A673 (cell line): ENCODE measurements at regions not wholly inside any gene's neighbourhood (a gene's known extent, or its start where the extent isn't known, plus 50 kb on each side); places are given as distances from the start of the nearest gene placed in this dataset.

Source experiments
- BruUV-seq: library from RNA; stranded (reverse); fragments of 400-500 nt; replicated peaks from 2 replicates; lab custom pipeline; 2021; lab: Mats Ljungman, UMichigan
- CTCF ChIA-PET: fragments of 300-600 bp; sonication (Branson Sonifier 250); formaldehyde crosslinking; loops from one replicate; lab custom pipeline; 2022; ENCODE audit warnings: antibody characterized with exemption; lab: Charles Lee
- POLR2A ChIA-PET: fragments of 300-600 bp; sonication (Branson Sonifier 250); formaldehyde crosslinking; loops from one replicate; lab custom pipeline; 2022; ENCODE audit warnings: antibody characterized with exemption; ENCODE audit not compliant: low non-redundant PET; lab: Charles Lee
- DNase-seq: peaks from one replicate; pipeline ENCODE4 v3.0.0-alpha.2; 2015; ENCODE audit warnings: low spot score
- H3K27ac ChIP-seq: fragments of 200-600 bp; sonication (generic); 2 replicates; pipeline ENCODE4 v1.5.1; 2016; ENCODE audit warnings: mixed run types, low read depth, mild to moderate bottlenecking, mixed read lengths, antibody characterized with exemption, low read length; ENCODE audit not compliant: poor library complexity, severe bottlenecking
- H3K27me3 ChIP-seq: fragments of 200-600 bp; sonication (generic); replicated peaks from 2 replicates; pipeline ENCODE4 v1.6.1; 2017; ENCODE audit warnings: mixed run types, low read depth, mild to moderate bottlenecking, mixed read lengths, antibody characterized with exemption, low read length; ENCODE audit not compliant: insufficient read depth, poor library complexity
- H3K36me3 ChIP-seq: fragments of 200-600 bp; sonication (generic); 2 replicates; pipeline ENCODE4 v1.6.1; 2016; ENCODE audit warnings: mixed run types, mild to moderate bottlenecking, mixed read lengths, antibody characterized with exemption, low read length; ENCODE audit not compliant: insufficient read depth, poor library complexity, severe bottlenecking
- H3K4me1 ChIP-seq: fragments of 200-600 bp; sonication (generic); 2 replicates; pipeline ENCODE4 v1.6.1; 2017; ENCODE audit warnings: mixed run types, mild to moderate bottlenecking, mixed read lengths, antibody characterized with exemption, low read length; ENCODE audit not compliant: insufficient read depth, poor library complexity, severe bottlenecking
- H3K4me3 ChIP-seq: fragments of 200-600 bp; sonication (generic); 2 replicates; pipeline ENCODE4 v1.5.1; 2016; ENCODE audit warnings: low read depth, mixed run types, mild to moderate bottlenecking, mixed read lengths, low read length; ENCODE audit not compliant: poor library complexity, severe bottlenecking
- H3K9me3 ChIP-seq: fragments of 200-600 bp; sonication (generic); 2 replicates; pipeline ENCODE4 v1.6.1; 2016; ENCODE audit warnings: mixed run types, low read depth, mild to moderate bottlenecking, mixed read lengths, antibody characterized with exemption, low read length; ENCODE audit not compliant: poor library complexity, severe bottlenecking
- CTCF ChIP-seq: fragments of 300-800, 200-600 bp; sonication (generic); conservative IDR thresholded peaks from 2 replicates; pipeline ENCODE4 v1.5.1; 2017; ENCODE audit warnings: low read depth, mild to moderate bottlenecking, antibody characterized with exemption, low read length, moderate library complexity, mixed read lengths
- EZH2 ChIP-seq: fragments of 200-600 bp; sonication (generic); IDR thresholded peaks from 2 replicates; pipeline ENCODE4 v1.6.1; 2017; ENCODE audit warnings: borderline replicate concordance, low read depth, mild to moderate bottlenecking, mixed read lengths, antibody characterized with exemption, low read length; ENCODE audit not compliant: poor library complexity, severe bottlenecking
- intact Hi-C: fragments of 100-400 bp; cut with micrococcal nuclease; formaldehyde crosslinking; loops from one replicate; pipeline ENCODE4 v1.10.0; 2022; ENCODE audit not compliant: unreplicated experiment

DNA sequence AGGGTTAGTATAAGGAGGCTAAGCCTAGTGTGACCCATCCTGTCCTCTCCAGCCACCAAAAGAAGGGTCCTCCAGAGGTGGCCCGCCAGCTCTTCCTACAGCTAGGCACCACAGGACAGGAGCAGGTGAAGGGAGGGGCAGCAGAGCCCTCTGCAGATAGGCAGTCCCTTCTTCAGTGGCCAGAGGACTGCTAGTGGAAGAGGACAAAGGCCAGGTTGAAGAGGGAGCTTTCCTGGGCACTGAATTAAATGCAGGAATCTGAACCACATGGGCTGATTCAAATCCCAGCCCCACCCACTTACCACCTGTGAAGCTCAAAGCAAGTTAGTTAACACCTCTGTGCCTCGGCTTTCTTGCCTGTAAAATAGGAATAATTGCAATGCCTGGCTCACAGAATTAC, 409.5 kb downstream of the NXPE2 start:
- Histone ChIP-seq H3K9me3 (no peaks in the 10 kb centered on the region), H3K27me3 (no peaks in the 10 kb centered on the region), H3K4me1 (no peaks in the 10 kb centered on the region), H3K4me3 (no peak overlapping the region), H3K36me3 (no peaks in the 10 kb centered on the region), H3K27ac (no peak overlapping the region)
- no peak for TF ChIP-seq EZH2
- no peak for TF ChIP-seq CTCF
- no peak for DNase-seq
- ChIA-PET POLR2A (no interaction called here), CTCF (no interaction called here)
- BruUV-seq = no TSS peak
- intact Hi-C loops = no loop called here

DNA sequence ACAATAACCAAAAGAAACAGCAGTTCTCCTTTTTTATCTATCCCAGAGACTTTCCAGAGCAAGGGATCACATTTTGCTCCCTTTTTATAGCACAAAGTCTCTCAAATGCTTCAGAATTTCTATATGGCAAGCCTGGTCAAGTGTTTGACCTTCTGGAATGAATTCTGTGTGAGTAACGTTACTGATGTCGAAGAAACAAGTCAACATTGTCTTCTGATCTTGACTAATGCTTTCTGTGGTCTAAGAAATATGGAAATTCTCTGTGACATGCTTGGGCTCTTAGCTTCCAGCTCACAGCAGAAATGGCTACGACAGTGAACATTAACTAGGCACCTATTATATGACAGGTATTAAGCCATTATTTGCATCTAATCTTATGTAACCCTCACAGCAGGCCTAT, 411.7 kb downstream of the CADM1 start:
- no peaks in the 10 kb centered on the region for H3K4me1 ChIP-seq
- no peak overlapping the region for H3K4me3 ChIP-seq
- intact Hi-C loops = no loop called here
- no peaks in the 10 kb centered on the region for H3K9me3 ChIP-seq
- H3K36me3 ChIP-seq = no peaks in the 10 kb centered on the region
- TF ChIP-seq CTCF (no peak), EZH2 (no peak)
- no peak for DNase-seq
- CTCF ChIA-PET = no interaction called here
- no TSS peak for BruUV-seq
- no peak overlapping the region for H3K27ac ChIP-seq
- POLR2A ChIA-PET = no interaction called here
- no peaks in the 10 kb centered on the region for H3K27me3 ChIP-seq

GRCh38 chr11:115097796-115098408, 406.3 kb downstream of the CADM1 start:
- POLR2A ChIA-PET = no interaction called here
- no peak for DNase-seq
- BruUV-seq = no TSS peak
- CTCF ChIA-PET = no interaction called here
- TF ChIP-seq CTCF = no peak
- no peak for TF ChIP-seq EZH2
- Histone ChIP-seq H3K9me3 (no peaks in the 10 kb centered on the region), H3K4me1 (no peaks in the 10 kb centered on the region), H3K36me3 (no peaks in the 10 kb centered on the region), H3K4me3 (no peak overlapping the region), H3K27me3 (no peaks in the 10 kb centered on the region), H3K27ac (no peak overlapping the region)
- intact Hi-C loops = no loop called here
